DMS 273 (cell line): ENCODE measurements at regions not wholly inside any gene's neighbourhood (a gene's known extent, or its start where the extent isn't known, plus 50 kb on each side); places are given as distances from the start of the nearest gene placed in this dataset.

Experiments
- DNase-seq: peaks from one replicate; lab custom pipeline; 2025; ENCODE audit not compliant: unreplicated experiment; lab: John Stamatoyannopoulos, UW

- DNase-seq, result peak; percentile 3
These were observed 125.2 kb upstream of the RET start for GRCh38 chr10:42951486-42952251.

GRCh38 chr10:42952349-42952748 is 124.5 kb upstream of the RET start:
- DNase-seq, result peak; percentile 44

- DNase-seq, result no peak
These were observed 123.8 kb upstream of the RET start for GRCh38 chr10:42952931-42953683.

- no peak for DNase-seq
These were observed 122.9 kb upstream of the RET start for GRCh38 chr10:42953684-42954674.

GRCh38 chr10:42954766-42955492 is 121.9 kb upstream of the RET start:
- DNase-seq, result no peak

- no peak for DNase-seq
These were observed 121.4 kb upstream of the RET start for GRCh38 chr10:42955493-42955889.

- DNase-seq, result no peak
These were observed 120.8 kb upstream of the RET start for GRCh38 chr10:42956045-42956444.

GRCh38 chr10:42958142-42958868 is 118.6 kb upstream of the RET start:
- no peak for DNase-seq

GRCh38 chr10:42959833-42960232 is 117.0 kb upstream of the RET start:
- no peak for DNase-seq

- no peak for DNase-seq
These were observed 116.3 kb upstream of the RET start for GRCh38 chr10:42960491-42960990.

GRCh38 chr10:42960991-42961795 is 115.7 kb upstream of the RET start:
- DNase-seq, result no peak

- DNase-seq, result no peak
These were observed 115.1 kb upstream of the RET start for GRCh38 chr10:42961796-42962109.

GRCh38 chr10:42962110-42962901 is 114.6 kb upstream of the RET start:
- DNase-seq, result no peak

GRCh38 chr10:42962902-42963231 is 114.0 kb upstream of the RET start:
- no peak for DNase-seq

- DNase-seq, result no peak
These were observed 113.6 kb upstream of the RET start for GRCh38 chr10:42963312-42963711.

GRCh38 chr10:42969147-42969546 is 107.7 kb upstream of the RET start:
- DNase-seq, result no peak

- no peak for DNase-seq
These were observed 107.0 kb upstream of the RET start for GRCh38 chr10:42969909-42970308.

- no peak for DNase-seq
These were observed 106.2 kb upstream of the RET start for GRCh38 chr10:42970451-42971250.
